Fibroblast of villous mesenchyme (primary cell): ENCODE measurements at regions not wholly inside any gene's neighbourhood (a gene's known extent, or its start where the extent isn't known, plus 50 kb on each side); places are given as distances from the start of the nearest gene placed in this dataset.

ENCODE experiments used
- DNase-seq: peaks from one replicate; pipeline ENCODE4 v3.0.0-alpha.2; 2010; ENCODE audit warnings: low read depth
- H3K4me3 ChIP-seq: 2 replicates; pipeline ENCODE4 v1.5.1; 2011; ENCODE audit warnings: low read depth, mild to moderate bottlenecking, low read length
- CTCF ChIP-seq: IDR thresholded peaks from 2 replicates; pipeline ENCODE4 v1.5.1; 2012; ENCODE audit warnings: low read depth, mild to moderate bottlenecking, low read length; ENCODE audit not compliant: insufficient read depth

- DNase-seq, result no peak
Measured at GRCh38 chr11:105265845-105266244, 126.3 kb upstream of the CARD18 start.

GRCh38 chr11:105260976-105261375, 121.4 kb upstream of the CARD18 start:
- TF ChIP-seq CTCF, result no peak
- H3K4me3 ChIP-seq, result no peak overlapping the region
- no peak for DNase-seq

More at GRCh38 chr11:105265845-105266244, 126.3 kb upstream of the CARD18 start:
- no peak for TF ChIP-seq CTCF
- H3K4me3 ChIP-seq, result no peak overlapping the region

GRCh38 chr11:105245781-105246315, 106.3 kb upstream of the CARD18 start:
- peak; percentile 59 for DNase-seq
- no peak for TF ChIP-seq CTCF
- no peak overlapping the region for H3K4me3 ChIP-seq

GRCh38 chr11:105244160-105244825, 104.7 kb upstream of the CARD18 start:
- peak; percentile 96 for DNase-seq
- no peak for TF ChIP-seq CTCF
- H3K4me3 ChIP-seq, result no peak overlapping the region

- no peak for TF ChIP-seq CTCF
- H3K4me3 ChIP-seq, result no peak overlapping the region
- DNase-seq, result no peak
Measured at GRCh38 chr11:105241136-105241535, 101.6 kb upstream of the CARD18 start.

GRCh38 chr11:105236664-105237063, 97.1 kb upstream of the CARD18 start:
- H3K4me3 ChIP-seq, result no peak overlapping the region
- peak; percentile 92 for DNase-seq
- no peak for TF ChIP-seq CTCF

- no peak overlapping the region for H3K4me3 ChIP-seq
- no peak for TF ChIP-seq CTCF
Measured at GRCh38 chr11:105233285-105233684, 93.7 kb upstream of the CARD18 start.

More at GRCh38 chr11:105233285-105233684, 93.7 kb upstream of the CARD18 start:
- no peak for DNase-seq
